Hematopoietic multipotent progenitor cell treated with erythropoietin and hydrocortisone succinate and interleukin-3 and kit ligand, for 17 days (in vitro differentiated cells): ENCODE measurements at regions not wholly inside any gene's neighbourhood (a gene's known extent, or its start where the extent isn't known, plus 50 kb on each side); places are given as distances from the start of the nearest gene placed in this dataset.

Source experiments
- DNase-seq: peaks from one replicate; pipeline ENCODE4 v3.0.0-alpha.2; 2015; ENCODE audit warnings: low spot score

DNA sequence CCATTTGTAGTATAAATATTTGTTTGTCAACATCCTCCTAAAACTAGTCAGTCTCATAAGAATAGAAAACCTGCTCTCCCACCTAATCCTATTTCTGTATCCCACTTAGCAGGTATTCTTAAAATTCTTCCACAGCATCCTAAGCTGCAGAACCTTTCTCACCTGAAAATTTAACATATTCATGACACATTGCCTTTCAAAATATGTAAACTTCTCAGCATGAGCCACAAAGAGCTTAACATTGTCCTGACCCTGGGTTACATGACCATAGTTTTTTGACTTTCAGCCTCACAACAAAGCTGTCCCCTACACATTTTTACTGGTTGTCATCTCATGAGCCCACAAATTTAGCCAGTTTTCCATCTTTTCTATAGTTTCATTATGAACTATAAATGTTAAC is 712.1 kb downstream of the LTN1 start:
- no peak for DNase-seq

- no peak for DNase-seq
These were observed 715.4 kb downstream of the LTN1 start for GRCh38 chr21:28277324-28277723.

DNA sequence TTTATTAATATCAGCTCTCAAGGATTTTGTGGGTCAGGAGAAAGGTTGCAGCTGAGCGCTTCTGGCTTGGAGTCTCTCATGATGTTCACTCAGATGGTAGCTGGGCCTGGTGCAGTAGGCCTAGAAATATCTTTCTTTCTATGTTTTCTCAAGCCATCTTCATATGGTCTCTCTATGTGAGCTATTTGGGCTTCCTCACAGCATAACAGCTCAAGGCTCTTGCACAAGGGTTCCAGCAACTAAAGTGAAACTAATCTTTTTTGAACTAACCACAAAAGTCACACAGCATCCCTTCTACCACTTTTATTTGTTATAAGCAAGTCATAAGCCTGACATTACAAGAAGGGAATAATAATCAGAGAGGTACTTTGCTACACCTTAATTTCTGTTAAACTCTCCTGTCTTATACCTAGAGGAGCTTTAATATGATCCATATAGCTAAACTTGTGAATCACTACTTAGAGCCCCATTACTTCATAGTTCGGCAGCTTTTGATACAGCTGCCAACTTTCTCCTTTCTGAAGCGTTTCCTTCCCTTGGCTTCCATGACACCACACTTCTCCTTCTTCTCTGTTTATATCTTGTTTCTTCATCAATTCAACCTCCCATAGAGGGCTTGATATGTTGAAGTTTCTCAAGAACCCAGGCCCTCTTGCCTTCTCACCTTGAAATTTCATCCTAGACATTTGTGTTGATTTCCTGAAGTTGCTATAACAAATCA is 720.2 kb downstream of the LTN1 start:
- no peak for DNase-seq

GRCh38 chr21:28269173-28269572 is 723.5 kb downstream of the LTN1 start:
- DNase-seq: no peak

DNA sequence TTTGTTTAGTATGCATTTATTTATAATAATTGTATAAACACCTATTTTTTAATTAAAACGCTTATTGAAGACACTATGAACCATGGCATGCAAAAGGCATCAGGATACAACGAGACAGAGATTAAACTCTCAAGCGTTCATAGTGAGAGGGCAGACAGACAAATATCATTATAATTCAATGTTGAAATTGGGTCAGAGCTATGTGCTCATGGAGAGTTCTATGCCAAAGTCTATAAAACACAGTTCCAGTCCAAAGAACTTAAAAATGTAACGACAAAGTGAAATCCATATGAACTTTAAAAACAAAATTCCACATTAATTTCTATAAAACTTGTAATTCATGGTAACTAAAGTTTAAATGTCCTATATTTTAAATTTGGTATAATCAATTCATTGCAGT is 724.0 kb downstream of the LTN1 start:
- DNase-seq: no peak

DNA sequence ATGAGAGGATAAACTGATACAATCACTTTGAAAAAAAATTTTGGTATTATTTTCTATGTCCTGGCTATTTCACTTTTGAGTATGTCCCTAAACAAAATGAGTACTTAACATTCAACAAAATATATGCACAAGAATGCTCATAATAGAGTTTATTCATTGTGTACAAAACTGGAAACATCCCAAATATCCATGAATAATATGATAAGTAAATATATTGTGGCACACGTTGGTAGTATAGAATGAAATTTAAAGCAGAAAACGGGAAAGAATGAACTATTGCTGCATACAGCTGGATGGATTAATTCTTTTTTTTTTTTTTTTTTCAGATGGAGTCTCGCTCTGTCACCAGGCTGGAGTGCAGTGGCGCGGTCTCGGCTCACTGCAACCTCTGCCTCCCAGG is 725.2 kb downstream of the LTN1 start:
- DNase-seq: no peak

DNA sequence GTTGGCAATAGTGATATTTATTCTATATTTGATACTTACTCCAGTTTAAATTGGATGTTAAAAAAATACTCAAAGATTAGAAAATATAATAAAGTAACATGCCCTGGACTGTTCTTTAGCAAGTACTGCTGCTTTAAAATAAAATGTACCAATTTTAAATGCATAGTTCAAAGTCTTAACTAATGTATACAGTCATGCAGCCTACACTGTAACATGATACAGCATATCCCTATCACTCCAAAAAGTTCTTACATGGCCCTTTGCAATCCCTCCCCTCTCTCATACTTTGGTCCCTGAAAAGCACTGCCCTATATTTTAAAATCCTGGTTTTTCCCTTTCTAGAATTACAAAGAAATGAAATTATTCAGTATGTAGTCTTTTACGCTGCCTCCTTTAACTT is 726.6 kb downstream of the LTN1 start:
- no peak for DNase-seq

- DNase-seq: no peak
These were observed 728.7 kb downstream of the LTN1 start for GRCh38 chr21:28263974-28264373.

- DNase-seq: no peak
These were observed 731.4 kb downstream of the LTN1 start for GRCh38 chr21:28261298-28261697.

DNA sequence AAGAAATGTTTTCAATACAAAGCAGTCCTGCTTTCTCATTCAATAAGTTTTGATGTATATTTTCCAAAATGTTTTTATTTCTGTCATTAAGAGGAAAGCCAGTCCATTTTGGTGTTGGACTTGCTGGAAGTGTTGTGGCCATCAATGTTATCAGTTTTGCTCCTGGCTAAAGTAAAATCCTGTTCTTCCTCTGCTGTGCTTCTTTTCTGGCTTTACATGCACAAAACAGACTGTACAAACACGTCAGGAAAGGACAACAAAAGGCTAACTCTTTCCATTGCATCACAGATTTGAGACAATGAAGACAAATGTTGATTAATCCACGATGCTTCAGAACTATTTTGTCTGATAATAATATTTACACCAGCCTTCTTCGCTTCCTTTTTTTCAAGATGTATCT is 735.4 kb downstream of the LTN1 start:
- DNase-seq: no peak

DNA sequence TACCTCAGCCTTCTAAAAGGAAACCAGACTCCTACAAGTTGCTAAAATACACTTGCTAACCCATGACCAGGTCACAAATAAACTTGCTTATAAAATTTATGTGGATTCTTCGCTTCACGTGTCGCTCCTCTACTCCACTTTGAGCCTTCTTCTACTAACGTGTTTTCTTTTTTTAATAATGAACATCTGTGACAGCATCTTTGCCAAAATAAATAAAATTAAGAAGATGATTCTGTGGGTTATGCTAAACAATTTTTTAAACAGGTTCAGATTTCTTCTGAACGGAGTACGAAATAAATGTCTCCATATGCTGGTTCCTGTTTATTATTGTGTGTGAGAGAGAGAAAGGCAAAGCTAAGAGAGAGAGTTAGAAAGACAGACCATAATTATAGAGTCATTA is 735.8 kb downstream of the LTN1 start:
- DNase-seq: no peak

GRCh38 chr21:28256420-28256831 is 736.3 kb downstream of the LTN1 start:
- DNase-seq: no peak

DNA sequence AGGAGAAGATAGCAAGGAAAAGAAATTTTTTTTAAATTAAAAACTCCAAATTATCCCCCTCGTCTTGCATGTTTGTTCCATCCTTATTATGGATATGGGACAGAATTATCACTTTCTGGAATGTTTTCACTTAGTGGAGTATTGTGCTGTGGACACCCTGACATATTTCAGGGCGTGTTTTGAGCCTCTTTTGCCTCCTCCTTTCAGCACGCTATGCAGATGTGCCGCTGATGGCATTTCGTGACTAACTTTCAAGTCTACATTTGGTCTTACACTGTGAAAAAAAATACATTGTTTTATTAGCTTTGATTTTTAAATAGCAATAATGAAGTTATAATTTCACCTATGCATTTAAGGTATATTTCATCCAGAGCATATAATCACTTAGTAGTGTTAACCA is 738.7 kb downstream of the LTN1 start:
- no peak for DNase-seq

DNA sequence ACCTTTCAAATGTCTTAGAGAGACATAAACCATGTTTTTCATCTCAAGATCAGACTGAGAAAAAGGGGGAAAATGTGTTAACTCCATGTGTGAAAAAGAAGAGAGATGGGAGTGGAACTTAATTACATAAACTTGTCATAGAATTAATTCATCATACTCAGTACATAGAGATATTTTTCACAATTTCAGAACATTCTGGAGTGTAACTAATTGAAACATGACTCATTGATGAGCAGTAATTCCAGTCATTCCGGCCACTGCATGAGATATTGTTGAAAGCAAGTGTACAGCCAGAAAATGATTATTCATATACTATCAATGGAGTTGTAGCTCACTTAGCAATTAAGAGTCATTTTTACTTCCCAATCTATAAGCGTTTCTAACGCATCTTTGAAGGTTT is 739.3 kb downstream of the LTN1 start:
- DNase-seq: no peak

DNA sequence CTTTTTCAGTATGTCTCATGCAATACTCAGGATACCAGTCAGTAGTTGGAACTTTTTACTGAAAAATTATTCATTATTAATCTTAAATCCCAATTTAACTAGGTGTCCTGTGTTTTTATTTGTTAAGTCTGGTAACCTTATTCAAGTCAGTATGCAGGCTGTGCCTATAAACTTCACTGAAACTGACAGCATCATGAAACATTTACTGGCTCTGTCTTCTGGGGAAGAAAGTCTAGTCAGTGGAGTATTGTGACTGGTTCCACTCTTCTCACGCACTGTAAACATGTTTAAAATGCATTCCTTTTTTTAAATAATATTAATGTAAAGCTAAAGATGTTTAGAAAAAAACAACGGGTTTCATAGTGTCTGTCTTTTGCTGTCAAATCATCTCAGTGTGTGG is 739.7 kb downstream of the LTN1 start:
- no peak for DNase-seq

GRCh38 chr21:28250946-28251345 is 741.7 kb downstream of the LTN1 start:
- DNase-seq: no peak

- DNase-seq: no peak
These were observed 745.1 kb downstream of the LTN1 start for GRCh38 chr21:28247454-28248020.

- no peak for DNase-seq
These were observed 752.1 kb downstream of the LTN1 start for GRCh38 chr21:28240586-28240985.

GRCh38 chr21:28239340-28239739 is 753.3 kb downstream of the LTN1 start:
- DNase-seq: no peak

- DNase-seq: no peak
These were observed 755.0 kb downstream of the LTN1 start for GRCh38 chr21:28237661-28238060.

GRCh38 chr21:28235169-28235895 is 757.3 kb downstream of the LTN1 start:
- no peak for DNase-seq

- no peak for DNase-seq
These were observed 758.4 kb downstream of the LTN1 start for GRCh38 chr21:28234326-28234725.

DNA sequence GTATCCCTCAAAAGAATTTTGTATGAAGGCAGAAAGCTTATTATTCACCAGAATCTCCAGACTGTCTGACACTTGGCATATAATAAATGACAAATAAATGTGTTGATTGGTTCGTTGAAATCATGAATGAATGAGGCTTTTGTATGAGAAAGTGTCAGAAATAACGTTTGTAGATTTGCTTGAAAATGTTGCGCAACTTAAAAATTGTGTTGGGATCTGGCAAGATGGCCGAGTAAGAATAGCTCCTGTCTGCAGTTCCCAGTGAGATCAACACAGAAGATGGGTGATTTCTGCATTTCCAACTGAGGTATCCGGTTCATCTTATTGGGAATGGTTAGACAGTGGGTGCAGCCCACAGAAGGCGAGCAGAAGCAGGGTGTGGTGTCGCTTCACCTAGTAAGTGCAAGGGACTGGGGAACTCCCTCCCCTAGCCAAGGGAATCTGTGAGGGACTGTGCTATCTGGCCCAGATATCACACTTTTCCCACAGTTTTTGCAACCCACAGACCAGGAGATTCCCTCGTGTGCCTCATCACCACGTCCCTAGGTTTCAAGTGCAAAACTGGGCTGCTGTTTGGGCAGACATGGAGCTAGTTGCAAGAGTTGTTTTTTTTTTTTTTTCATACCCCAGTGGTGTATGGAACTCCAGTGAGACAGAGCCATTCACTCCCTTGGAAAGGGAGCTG is 759.0 kb downstream of the LTN1 start:
- no peak for DNase-seq
